Keratinocyte (primary cell): ENCODE measurements at regions not wholly inside any gene's neighbourhood (a gene's known extent, or its start where the extent isn't known, plus 50 kb on each side); places are given as distances from the start of the nearest gene placed in this dataset.
A peak's percentile ranks its signal among the peaks of the same experiment; 100 is the strongest.

Experiments
- DNase-seq: peaks from one replicate; pipeline ENCODE4 v3.0.0-alpha.2; 2011; ENCODE audit warnings: low read depth, missing footprints, low spot score
- FAIRE-seq: peaks from 2 replicates; lab custom pipeline; 2011; peaks lifted over from hg19 to GRCh38; lab: Jason Lieb, UNC
- H2AFZ ChIP-seq: 2 replicates; pipeline ENCODE4 v1.6.0; 2012; ENCODE audit warnings: low read length, control low read depth, inconsistent platforms; ENCODE audit not compliant: control insufficient read depth
- H3K27ac ChIP-seq: 2 replicates; pipeline ENCODE4 v1.5.1; 2011; ENCODE audit warnings: low read length; ENCODE audit not compliant: control insufficient read depth, insufficient read depth
- H3K27me3 ChIP-seq: 3 replicates; pipeline ENCODE4 v1.6.0; 2011; ENCODE audit warnings: low read length; ENCODE audit not compliant: control insufficient read depth, insufficient read depth; ENCODE audit errors: extremely low read depth
- H3K36me3 ChIP-seq, 2 experiments: 2 replicates in 1 of 2; 3 replicates in 1 of 2; pipeline ENCODE4 v1.5.1; 2011; ENCODE audit warnings: low read length in 2 of 2, mild to moderate bottlenecking in 1 of 2; ENCODE audit not compliant: control insufficient read depth in 2 of 2, insufficient read depth in 2 of 2; ENCODE audit errors: extremely low read depth in 1 of 2
- H3K4me1 ChIP-seq: 3 replicates; pipeline ENCODE4 v1.5.1; 2011; ENCODE audit warnings: low read length; ENCODE audit not compliant: control insufficient read depth, insufficient read depth; ENCODE audit errors: extremely low read depth
- H3K4me2 ChIP-seq: 3 replicates; pipeline ENCODE4 v1.6.0; 2011; ENCODE audit warnings: low read depth, low read length; ENCODE audit not compliant: control insufficient read depth, insufficient read depth; ENCODE audit errors: extremely low read depth
- H3K4me3 ChIP-seq, 3 experiments: fragments of 200-600 bp in 1 of 3; sonication (generic) in 1 of 3; 2 replicates in 2 of 3; 3 replicates in 1 of 3; pipeline ENCODE4 v1.5.1; 2011 to 2016; ENCODE audit warnings: low read length in 3 of 3, mild to moderate bottlenecking in 3 of 3, control low read depth in 2 of 3, inconsistent platforms in 1 of 3, low read depth in 1 of 3, mixed read lengths in 1 of 3, mixed run types in 1 of 3, moderate library complexity in 1 of 3; ENCODE audit not compliant: control insufficient read depth in 2 of 3, insufficient read depth in 2 of 3; ENCODE audit errors: extremely low read depth in 1 of 3
- H3K79me2 ChIP-seq: 2 replicates; pipeline ENCODE4 v1.6.0; 2012; ENCODE audit warnings: low read length; ENCODE audit not compliant: control insufficient read depth, insufficient read depth
- H3K9ac ChIP-seq: 3 replicates; pipeline ENCODE4 v1.6.0; 2011; ENCODE audit warnings: low read length; ENCODE audit not compliant: control insufficient read depth, insufficient read depth; ENCODE audit errors: extremely low read depth
- H3K9me1 ChIP-seq: 3 replicates; pipeline ENCODE4 v1.6.0; 2011; ENCODE audit warnings: low read length; ENCODE audit not compliant: control insufficient read depth, insufficient read depth; ENCODE audit errors: extremely low read depth
- H3K9me3 ChIP-seq: 2 replicates; pipeline ENCODE4 v1.5.1; 2012; ENCODE audit warnings: low read depth, low read length; ENCODE audit not compliant: control insufficient read depth
- H4K20me1 ChIP-seq: 3 replicates; pipeline ENCODE4 v1.6.0; 2011; ENCODE audit warnings: low read length; ENCODE audit not compliant: control insufficient read depth, insufficient read depth; ENCODE audit errors: extremely low read depth
- CTCF ChIP-seq, 3 experiments: IDR thresholded peaks in 1 of 3; conservative IDR thresholded peaks in 1 of 3; optimal IDR thresholded peaks in 1 of 3; 2 replicates in 2 of 3; 3 replicates in 1 of 3; pipeline versions ENCODE3 to v1.5.1; 2011; ENCODE audit warnings: low read length in 3 of 3, mild to moderate bottlenecking in 3 of 3, moderate library complexity in 2 of 3, control low read depth in 1 of 3, inconsistent platforms in 1 of 3; ENCODE audit not compliant: insufficient read depth in 2 of 3; ENCODE audit errors: extremely low read depth in 1 of 3
- EZH2 ChIP-seq: IDR thresholded peaks from one replicate; pipeline ENCODE4 v1.6.1; 2012; ENCODE audit warnings: inconsistent platforms, mild to moderate bottlenecking, low read length, moderate library complexity
- dilution Hi-C: fragments of 300-500 bp; cut with MboI; formaldehyde crosslinking; loops from one replicate; pipeline ENCODE4 v1.7.0; 2020; ENCODE audit warnings: low sequenced_read_pairs; ENCODE audit not compliant: extremely low pct_ligation_motif_present

GRCh38 chr21:43335119-43335518, 91.8 kb downstream of the SIK1 start:
- no peak for FAIRE-seq
- no peak overlapping the region for H2AFZ ChIP-seq
- no peaks in the 10 kb centered on the region for H3K27me3 ChIP-seq
- dilution Hi-C loops: no loop called here
- no peaks in the 10 kb centered on the region for H3K36me3 ChIP-seq
- H3K4me1 ChIP-seq: peaks cover 20% of the 10 kb centered on the region
- no peaks in the 10 kb centered on the region for H3K79me2 ChIP-seq
- no peaks in the 10 kb centered on the region for H3K9me3 ChIP-seq
- TF ChIP-seq EZH2 (no peak), CTCF (optimal IDR thresholded peaks at IDR 0.05 in 1 of 3, IDR thresholded peaks at IDR 0.05 in 1 of 3, conservative IDR thresholded peaks at IDR 0.05 in 1 of 3; ENCODE audit: extremely low read depth in 1 of 3, insufficient read depth in 2 of 3, low read length in 3 of 3) (no peak)
- no peak for DNase-seq
- no peak overlapping the region for H3K9ac ChIP-seq
- H3K4me3 ChIP-seq: no peak overlapping the region
- H4K20me1 ChIP-seq: no peaks in the 10 kb centered on the region
- no peak overlapping the region for H3K4me2 ChIP-seq
- H3K9me1 ChIP-seq: no peaks in the 10 kb centered on the region
- no peak overlapping the region for H3K27ac ChIP-seq

GRCh38 chr21:43334214-43334958, 92.5 kb downstream of the SIK1 start:
- H2AFZ ChIP-seq: no peak overlapping the region
- H3K79me2 ChIP-seq: no peaks in the 10 kb centered on the region
- TF ChIP-seq EZH2 (no peak), CTCF (optimal IDR thresholded peaks at IDR 0.05 in 1 of 3, IDR thresholded peaks at IDR 0.05 in 1 of 3, conservative IDR thresholded peaks at IDR 0.05 in 1 of 3; ENCODE audit: extremely low read depth in 1 of 3, insufficient read depth in 2 of 3, low read length in 3 of 3) (no peak)
- no peaks in the 10 kb centered on the region for H3K9me1 ChIP-seq
- H3K27me3 ChIP-seq: no peaks in the 10 kb centered on the region
- H4K20me1 ChIP-seq: no peaks in the 10 kb centered on the region
- dilution Hi-C loops: no loop called here
- no peaks in the 10 kb centered on the region for H3K36me3 ChIP-seq
- no peaks in the 10 kb centered on the region for H3K9me3 ChIP-seq
- peak overlapping the region; percentile 85 for H3K4me2 ChIP-seq
- peak overlapping the region; percentile 87 for H3K27ac ChIP-seq
- peaks cover 20% of the 10 kb centered on the region for H3K4me1 ChIP-seq
- H3K9ac ChIP-seq: no peak overlapping the region
- DNase-seq (no peak), FAIRE-seq (no peak)
- H3K4me3 ChIP-seq: no peak overlapping the region
